Left ventricle myocardium superior (tissue), 1 donor: ENCODE measurements at regions not wholly inside any gene's neighbourhood (a gene's known extent, or its start where the extent isn't known, plus 50 kb on each side); places are given as distances from the start of the nearest gene placed in this dataset.

Experiments
- ATAC-seq: fragments of 200-7000 bp; cut with Tn5 transposase; one replicate; pipeline ENCODE4 v1.9.1; 2020; ENCODE audit warnings: mild to moderate bottlenecking, moderate library complexity
- DNase-seq: peaks from one replicate; pipeline ENCODE4 v3.0.0-alpha.2; 2020
- intact Hi-C: fragments of 100-400 bp; cut with micrococcal nuclease; formaldehyde crosslinking; loops from one replicate; pipeline ENCODE4 v1.11.0; 2022
- donor health status: DM: no; HTN: yes; CAD: no; lungs with severe emphysema.

DNA sequence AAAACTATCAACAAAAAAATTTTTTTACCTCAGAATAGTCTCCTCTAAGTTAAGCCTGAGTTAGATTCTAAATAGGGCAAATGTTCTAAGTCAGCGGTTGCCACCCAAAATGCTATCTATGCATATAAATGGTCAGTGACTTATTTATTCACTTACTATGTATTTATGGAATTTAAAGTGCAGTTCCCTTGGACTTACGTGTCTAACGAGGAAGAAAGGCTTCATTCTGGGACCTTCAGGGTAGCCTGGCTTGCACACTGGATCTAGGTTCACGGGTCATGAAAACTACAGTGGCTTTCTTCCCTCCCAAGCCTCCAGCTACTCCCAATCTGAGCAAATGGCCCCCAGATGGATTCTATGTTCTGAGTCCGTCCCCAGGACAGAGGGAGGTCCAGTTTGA is 77.1 kb downstream of the ARF6 start:
- ATAC-seq (no peak), DNase-seq (no peak)
- intact Hi-C loops: no loop called here

DNA sequence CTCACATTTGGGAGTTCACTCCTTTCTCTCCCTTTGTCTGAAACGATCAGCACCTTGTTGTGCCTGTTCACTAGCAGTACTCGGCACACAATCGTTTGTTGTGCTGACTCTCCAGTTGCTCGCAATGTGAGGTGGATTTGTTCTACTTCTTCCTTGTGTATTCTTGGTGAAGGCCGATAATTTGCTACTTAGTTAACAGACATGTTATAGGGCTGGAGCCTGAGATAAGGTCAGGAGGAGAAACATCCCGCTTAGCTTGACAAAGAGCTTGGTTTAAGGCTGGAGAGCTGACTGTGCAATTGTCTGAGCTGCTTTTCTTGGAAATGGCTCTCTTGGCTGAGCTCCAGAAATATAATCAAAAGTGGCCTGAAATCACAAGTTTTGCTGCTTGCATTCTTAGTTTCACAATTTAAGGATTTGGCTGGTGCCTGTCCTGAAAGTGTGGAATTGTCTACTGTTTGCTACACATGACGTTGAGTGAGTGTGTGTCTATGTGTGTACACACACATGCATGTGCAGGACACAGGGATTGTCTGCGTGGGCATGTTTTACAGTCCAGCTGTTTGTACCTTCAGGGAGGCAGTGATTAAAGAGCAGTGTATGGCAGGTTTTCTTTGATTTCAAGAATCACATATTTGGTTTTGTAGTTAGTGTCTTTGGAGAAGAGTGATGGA is 77.7 kb downstream of the ARF6 start:
- DNase-seq (no peak), ATAC-seq (peak; percentile 67)
- intact Hi-C loops: no loop called here

DNA sequence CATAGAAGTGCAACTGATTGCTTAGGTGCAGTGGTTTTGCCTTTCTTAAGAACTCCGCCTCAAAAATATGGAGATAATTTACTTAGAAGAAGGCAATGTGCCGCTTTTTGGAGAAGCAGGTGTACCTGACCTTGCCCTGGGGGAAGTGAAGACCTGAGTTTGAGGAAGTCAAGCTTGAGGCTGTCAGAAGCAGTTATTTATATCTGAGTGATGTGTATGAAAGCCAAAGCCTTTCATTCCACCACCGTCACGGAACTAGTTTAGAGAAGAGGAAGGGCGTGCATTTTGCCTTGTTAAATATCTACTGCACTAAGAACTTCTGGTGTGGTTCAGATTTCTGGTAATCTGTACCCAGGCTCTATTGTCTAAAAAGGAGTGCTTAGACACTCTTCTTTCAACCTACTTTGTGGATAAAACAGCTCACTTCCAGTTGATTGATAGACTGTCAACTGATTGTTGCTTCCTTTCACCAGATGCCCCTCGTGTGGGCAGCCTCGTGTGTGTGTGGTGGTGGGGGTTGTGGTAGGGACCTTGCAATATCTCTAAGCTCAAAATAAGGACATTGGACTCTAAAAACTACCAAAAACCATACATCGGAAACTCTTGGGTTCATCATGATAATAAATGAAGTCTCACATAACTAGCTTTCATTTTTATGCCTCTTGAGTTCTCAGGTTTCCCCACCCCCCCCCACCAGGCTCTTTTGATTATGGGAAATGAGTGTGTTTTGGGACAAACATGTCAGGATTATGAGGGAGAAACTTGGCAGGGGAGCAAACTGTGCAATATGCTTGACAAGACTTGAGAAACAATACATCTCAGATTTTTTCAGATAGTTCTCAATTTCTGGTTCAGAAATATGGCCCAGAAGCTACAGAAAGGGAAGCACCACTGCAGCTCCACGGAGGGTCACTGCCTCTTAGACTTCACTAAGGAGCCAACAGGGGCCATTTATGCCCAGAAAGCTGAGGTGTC is 78.6 kb downstream of the ARF6 start:
- intact Hi-C loops: no loop called here
- DNase-seq: no peak
- ATAC-seq: peak; percentile 60

DNA sequence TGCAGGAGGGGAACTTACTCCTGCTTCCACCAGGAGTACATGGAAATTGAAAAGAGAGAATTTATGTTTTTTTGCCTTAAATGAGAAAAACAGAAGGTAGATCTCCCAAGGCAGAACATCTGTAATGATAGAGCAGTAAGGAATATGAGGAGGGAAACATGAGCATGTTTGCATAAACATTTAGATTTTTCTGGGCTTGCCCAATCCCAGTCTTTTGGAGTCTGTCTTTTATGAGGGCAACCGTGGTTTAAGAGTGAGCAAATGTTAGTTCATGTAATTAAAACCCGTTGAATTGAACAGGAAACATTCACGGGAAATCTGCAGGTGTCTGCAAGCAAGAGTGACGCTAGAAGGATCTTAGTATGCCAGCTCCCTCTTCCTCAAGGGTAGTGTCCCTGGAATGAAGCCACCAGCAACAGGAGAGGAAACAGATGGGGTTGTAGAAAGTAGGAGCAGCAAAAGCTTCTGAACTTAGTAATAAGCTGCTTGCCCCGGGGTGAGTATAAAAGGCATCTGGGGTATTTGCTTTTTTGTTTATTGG is 79.3 kb downstream of the ARF6 start:
- DNase-seq: no peak
- intact Hi-C loops: no loop called here
- ATAC-seq: peak; percentile 55

DNA sequence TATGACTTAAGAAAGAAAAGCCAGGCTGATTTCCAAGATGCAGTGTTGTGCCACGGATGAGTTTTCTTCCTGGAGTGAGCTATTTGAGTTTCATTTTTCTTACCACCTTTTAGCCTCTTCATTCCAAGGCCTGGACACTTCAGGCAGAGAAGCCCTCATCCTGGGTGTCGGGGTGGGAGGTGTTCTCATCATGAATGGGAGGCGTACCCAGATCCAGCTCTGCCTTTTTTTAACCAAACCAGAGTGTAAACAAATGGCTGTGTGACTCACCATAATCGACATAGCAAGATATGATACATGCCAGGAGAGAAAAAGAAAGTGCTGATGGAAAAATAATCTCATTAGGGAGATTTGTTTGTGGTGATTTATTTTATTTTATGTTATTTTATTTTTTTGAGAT is 79.9 kb downstream of the ARF6 start:
- peak; percentile 64 for ATAC-seq
- no peak for DNase-seq
- intact Hi-C loops: no loop called here

DNA sequence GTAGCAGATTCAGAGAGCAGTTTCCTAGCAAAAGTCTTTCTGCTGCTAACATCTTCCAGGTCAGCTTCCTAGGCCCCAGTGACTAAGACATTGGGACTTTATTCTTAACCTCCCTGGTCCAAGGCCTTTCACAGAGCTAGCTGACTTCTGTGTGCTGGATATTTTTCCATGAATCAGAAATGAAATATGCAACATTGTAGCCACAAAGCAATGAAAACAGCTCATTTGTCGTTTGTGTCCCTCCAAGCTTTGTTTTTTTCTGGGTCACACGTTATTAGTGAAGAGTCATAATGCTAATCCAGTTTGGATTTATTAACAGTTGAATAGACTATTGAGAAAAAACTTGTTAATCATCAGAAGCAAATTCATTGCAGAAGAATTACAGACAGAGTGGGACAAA is 82.4 kb downstream of the ARF6 start:
- intact Hi-C loops: no loop called here
- peak; percentile 10 for ATAC-seq
- DNase-seq: no peak

DNA sequence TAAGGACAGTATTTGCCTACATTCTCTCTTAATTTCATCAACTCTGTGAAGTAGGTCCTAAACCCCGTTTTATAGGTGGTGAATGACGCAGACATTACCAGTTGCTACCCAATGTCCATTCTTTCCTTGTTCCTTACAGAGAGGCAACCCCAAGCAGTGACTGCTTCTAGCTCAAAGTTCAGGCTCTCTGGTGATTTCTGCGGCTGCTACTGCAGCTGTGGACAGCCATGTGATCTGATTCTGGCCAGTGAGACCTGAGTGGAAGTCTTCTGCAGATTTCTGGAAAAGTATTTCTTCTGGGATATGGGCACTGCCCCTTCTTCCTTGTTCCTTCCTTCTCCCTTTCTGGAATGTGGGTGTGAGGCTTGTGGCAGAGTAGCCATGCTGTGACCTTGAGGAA is 82.9 kb downstream of the ARF6 start:
- intact Hi-C loops: no loop called here
- no peak for ATAC-seq
- no peak for DNase-seq

DNA sequence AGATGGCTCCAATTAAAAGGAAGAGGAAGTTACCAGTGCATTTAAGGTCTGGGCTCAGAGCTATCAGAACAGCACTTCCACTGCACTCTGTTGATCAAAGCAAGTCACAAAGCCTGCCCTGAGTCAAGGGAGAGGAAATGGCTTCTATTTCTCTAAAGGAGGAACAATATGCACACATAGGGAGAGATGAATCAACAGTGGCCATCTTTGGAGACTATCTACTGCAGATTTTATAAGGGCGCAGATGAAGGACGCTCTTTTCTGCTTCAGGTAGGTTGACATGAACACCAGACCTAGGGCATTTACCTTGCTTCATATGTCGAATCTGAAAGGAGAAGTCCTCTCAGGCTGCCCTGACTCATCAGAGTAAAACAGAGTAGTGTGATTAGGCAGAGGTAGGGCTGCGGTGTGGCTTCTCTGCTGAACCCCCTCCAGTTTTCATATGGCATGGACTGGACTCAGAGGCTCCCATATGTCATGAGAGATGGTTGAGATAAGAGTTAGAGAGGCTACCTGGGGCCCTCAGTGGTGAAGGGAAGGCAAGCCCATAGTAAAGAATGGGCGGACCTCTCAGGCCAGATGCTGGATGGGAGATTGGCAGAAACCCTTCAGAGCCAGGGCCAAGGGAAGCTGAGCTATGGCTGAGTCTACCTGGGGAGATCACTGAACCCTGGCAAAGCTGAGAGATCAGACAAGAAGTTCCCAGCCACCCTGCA is 84.4 kb downstream of the ARF6 start:
- no peak for DNase-seq
- peak; percentile 14 for ATAC-seq
- intact Hi-C loops: no loop called here

DNA sequence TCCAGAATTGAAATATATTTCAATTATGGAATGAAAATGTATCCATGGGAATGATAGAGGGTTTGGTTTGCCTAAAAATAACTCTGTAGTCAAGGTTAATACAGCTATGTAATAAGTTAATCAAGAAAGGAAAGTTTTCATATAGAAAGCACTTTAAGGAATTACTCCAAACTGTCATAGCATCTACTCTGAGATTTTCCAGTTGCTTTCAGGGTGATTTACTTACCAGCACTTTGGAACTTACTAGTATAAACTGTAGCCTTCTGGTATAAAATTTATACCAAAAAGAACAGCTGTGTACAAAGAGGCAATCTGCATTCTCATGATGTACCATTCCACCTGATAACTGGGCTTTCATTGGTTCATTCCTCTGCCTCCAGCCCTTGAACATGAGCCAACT is 87.1 kb downstream of the ARF6 start:
- intact Hi-C loops: no loop called here
- ATAC-seq (no peak), DNase-seq (no peak)

DNA sequence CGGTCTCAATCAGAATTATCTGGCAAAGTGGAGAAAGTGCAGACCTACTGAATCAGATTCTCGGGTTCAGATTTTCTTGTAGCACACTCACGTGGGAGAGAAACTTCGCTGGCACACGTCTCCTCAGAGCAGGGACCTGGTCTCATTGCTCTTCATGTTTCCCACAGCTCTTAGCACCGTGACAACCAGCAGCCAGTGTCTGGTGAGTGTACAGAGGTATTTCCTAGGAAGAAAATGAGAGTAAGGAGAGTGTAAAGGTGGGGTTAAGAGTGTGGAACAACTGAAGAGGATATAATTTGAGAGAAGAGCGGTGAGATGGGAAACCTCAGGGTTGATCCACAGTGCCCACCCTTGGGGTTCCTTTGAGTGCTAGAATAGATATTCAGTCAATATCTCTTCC is 89.2 kb downstream of the ARF6 start:
- ATAC-seq: peak; percentile 16
- no peak for DNase-seq
- intact Hi-C loops: no loop called here

DNA sequence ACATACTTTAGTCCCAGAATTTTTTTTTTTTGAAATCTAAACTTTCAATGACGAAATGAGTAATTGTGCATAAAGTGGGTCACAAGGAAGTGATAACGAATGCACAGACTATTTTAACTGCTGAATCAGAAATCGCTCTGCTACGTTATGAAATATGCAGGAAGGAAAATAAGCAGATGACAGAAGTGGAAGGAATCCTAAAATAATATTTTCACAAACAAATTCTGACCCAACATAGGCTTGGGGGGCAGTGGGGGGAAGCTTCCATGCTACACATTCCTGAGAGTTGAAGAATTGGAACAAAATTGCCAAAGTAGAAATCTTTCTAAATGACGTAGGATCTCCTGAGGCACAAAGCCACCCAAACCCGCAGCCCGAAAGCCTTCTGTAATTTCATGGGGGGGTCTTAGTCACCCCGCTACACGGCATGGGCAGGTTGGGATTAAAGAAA is 89.6 kb downstream of the ARF6 start:
- ATAC-seq (peak; percentile 61), DNase-seq (no peak)
- intact Hi-C loops: no loop called here

DNA sequence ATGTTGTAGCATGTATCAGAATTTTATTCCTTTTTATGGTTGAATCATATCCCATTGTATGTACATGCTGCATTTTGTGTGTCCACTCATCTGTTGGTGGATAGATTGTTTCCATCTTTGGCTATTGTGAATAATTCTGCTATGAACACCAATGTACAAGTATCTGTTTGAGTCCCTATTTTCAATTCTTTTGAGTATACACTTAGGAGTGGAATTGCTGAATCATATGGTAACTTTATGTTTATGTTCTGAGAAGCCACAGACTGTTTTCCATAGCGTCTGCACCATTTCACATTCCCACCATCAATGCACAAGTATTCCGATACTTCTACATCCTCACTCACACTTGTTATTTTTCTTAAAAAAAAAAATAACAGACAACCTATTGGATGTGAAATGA is 91.5 kb downstream of the ARF6 start:
- no peak for DNase-seq

DNA sequence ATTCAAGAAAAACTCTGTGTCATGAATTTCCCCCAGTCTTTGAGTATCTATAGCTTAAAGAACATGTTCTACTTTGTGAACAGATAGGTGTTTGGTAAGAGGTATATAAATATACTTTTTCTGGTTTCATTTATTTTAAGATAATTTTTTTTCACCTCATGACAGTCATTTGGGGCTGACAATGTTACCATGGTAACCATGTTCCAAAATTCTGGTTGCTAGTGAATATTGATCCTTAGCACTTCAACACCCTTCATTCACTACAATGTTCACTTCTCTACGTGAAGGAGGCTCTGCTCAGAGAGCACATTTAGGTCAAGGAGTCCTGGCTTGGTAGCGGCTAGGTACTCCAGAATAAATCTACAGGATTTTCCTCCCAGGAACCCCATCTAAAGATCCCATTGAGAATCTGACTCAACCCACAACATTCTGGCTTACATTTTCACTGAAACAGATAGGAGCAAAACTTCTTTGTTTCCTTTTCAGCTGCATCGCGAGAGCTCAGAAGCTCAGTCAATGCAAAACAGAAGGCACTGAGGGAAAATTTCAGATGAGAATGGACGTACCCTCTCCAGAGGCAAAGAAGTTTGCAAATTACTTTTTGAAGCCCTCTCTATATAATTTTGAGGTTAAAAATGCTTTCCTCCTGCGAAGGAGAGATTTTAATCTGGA is 93.6 kb downstream of the ARF6 start:
- intact Hi-C loops: no loop called here
- no peak for ATAC-seq
- no peak for DNase-seq

More for the DNA sequence above, 91.5 kb downstream of the ARF6 start:
- no peak for ATAC-seq
- intact Hi-C loops: no loop called here

DNA sequence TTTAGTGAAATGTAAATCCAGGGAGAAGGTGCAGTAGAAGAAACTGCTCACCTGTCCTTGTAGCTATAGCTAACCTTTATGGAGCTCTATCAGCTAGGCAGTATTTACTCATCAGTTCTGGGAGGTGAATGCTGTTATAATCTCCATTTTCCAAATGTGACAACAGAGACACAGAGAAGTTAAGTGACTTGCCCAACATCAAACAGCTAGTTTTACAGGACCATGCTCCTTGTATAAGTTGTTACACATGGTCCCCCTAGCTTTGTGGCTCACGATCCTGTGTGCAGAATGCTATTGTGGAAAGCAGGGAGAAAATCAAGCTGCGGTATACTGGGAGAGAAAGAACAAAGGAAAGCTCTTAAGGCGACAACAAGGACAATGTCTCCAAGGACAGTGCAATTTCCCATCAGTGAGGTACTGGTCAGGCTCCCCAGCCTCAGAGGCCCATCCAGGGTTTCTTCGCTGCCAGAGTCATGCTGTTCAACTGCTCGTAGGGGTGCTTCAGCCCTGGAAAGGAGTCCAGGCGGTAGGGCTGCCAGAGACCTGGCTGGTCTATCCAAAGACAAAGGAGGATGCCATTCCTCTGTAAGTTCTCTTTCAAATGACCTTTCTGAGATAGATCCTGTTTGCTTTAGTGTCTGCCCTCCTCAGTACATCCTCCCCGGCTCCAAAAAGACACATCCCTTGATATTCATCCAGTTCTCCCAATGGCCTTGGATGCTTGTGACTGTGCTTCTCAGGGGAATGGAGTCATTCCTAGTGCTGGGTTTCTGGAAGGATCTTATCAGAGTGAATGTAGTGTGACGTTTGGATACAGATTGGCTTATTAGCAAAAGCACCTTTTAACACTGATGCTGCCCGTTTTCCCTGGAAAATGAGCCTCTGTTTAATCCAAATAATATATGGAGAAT is 95.5 kb downstream of the ARF6 start:
- DNase-seq: no peak
- peak; percentile 23 for ATAC-seq
- intact Hi-C loops: no loop called here

DNA sequence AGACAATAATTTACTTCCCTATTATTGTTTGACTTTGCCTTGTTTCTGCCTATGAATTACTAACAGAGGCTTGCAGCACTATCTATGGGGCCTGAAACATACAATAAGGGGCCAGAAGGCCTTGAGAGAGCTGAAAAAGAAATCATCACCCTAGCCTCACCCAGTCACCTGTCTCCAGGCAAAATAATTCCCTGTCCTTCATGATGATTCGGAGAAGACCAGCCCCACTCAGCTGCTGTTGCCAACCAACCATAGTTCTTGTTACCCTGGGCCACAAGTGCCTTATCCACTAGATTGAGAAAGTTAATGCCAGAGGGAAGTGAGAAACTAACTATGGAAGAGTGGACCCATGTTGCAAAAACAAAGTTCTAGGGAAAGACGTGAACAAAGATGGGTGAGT is 97.1 kb downstream of the ARF6 start:
- DNase-seq: no peak
- no peak for ATAC-seq
- intact Hi-C loops: no loop called here

DNA sequence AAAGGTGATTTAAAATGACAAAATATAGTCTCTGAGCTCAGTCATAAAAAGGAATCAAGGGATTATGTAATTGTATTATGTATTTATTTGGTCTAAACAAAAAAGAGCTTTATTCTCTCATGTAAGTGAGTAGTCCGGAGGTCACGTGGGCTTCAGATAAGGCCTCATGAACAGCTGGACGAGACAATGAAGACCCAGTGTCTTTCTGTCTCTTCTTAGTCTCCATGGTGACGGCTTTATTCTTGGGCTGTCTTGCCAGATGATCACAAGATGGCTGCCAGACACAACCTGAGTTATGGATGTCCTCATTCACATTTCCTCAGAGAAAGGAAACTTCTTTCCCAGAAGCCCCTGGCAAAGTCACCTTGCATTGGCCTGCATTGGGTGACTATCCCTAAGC is 98.6 kb downstream of the ARF6 start:
- ATAC-seq: no peak

DNA sequence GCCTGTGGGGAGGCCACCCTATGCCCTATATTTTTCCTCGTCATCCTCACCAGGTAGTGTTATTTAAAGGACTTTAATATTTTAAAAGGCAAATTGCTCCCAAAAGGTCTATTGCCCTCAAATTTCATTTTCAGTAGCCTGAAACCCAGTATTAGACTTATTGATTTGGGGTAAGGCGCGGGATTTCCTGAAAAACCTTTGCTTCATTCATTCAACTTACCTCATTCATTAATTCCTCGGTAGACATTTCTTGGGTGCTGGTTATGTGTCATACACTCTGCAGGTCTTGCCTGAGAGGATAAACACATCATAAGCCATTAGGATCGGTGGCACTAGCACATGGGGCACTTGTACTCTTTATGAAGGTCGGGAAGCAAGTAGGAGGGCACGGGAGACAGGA is 99.2 kb downstream of the ARF6 start:
- ATAC-seq (no peak), DNase-seq (no peak)
- intact Hi-C loops: no loop called here

More for the DNA sequence above, 98.6 kb downstream of the ARF6 start:
- no peak for DNase-seq
- intact Hi-C loops: no loop called here

DNA sequence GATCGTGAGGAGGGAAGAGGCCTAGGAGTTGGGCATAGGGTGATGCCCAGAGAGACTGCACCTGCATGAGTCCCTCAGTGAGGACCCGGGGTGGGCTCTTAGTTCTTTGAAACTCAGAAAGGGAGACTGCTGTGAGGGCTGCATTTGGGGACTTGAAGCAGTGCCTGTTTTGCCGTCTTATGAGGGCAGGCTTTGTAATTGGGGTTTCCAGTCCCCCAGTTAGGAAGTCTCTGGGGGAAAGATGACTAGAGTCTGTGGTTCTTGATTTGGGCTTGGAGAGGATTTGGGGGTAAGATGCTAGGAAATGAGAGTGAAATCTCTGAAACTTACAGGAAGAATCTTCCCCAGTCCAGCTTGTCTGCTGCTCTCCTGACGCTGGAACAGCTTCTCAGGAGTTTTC is 99.6 kb downstream of the ARF6 start:
- intact Hi-C loops: no loop called here
- ATAC-seq (no peak), DNase-seq (no peak)
